Lung (tissue), 11 donors: ENCODE measurements at regions not wholly inside any gene's neighbourhood (a gene's known extent, or its start where the extent isn't known, plus 50 kb on each side); places are given as distances from the start of the nearest gene placed in this dataset.

Experiments
- ATAC-seq: fragments of 200-7000 bp; cut with Tn5 transposase; one replicate; pipeline ENCODE4 v1.9.1; 2020; ENCODE audit warnings: moderate number of reproducible peaks; ENCODE audit not compliant: insufficient read depth, low FRiP score
- DNase-seq, 3 donors: peaks; one replicate each; pipeline ENCODE4 v3.0.0-alpha.2; 2013 to 2017
- H3K27ac ChIP-seq, 2 donors: one replicate each; pipeline ENCODE4 v1.5.1; 2013; ENCODE audit warnings: mild to moderate bottlenecking in 2 of 2, moderate library complexity in 2 of 2, control low read depth in 1 of 2, inconsistent platforms in 1 of 2, low read depth in 1 of 2, low read length in 1 of 2
- H3K27me3 ChIP-seq, 3 donors: one replicate each; pipeline ENCODE4 v1.5.1; 2013; ENCODE audit warnings: low read length in 2 of 3; ENCODE audit not compliant: control insufficient read depth in 3 of 3, insufficient read depth in 3 of 3
- H3K36me3 ChIP-seq, 4 donors: one replicate each; pipeline ENCODE4 v1.5.1; 2013; ENCODE audit warnings: low read length in 4 of 4, mild to moderate bottlenecking in 1 of 4, moderate library complexity in 1 of 4; ENCODE audit not compliant: control insufficient read depth in 4 of 4, insufficient read depth in 4 of 4
- H3K4me1 ChIP-seq, 5 donors: one replicate each; pipeline ENCODE4 v1.5.1; 2013; ENCODE audit warnings: low read length in 5 of 5, mild to moderate bottlenecking in 2 of 5, moderate library complexity in 1 of 5; ENCODE audit not compliant: control insufficient read depth in 5 of 5, insufficient read depth in 5 of 5
- H3K4me3 ChIP-seq: one replicate; pipeline ENCODE4 v1.5.1; 2013; ENCODE audit warnings: mild to moderate bottlenecking, control low read depth, moderate library complexity
- H3K9ac ChIP-seq, 2 donors: one replicate each; pipeline ENCODE4 v1.5.1; 2013; ENCODE audit warnings: low read length in 2 of 2, control low read depth in 1 of 2; ENCODE audit not compliant: insufficient read depth in 1 of 2
- H3K9me3 ChIP-seq, 4 donors: one replicate each; pipeline ENCODE4 v1.5.1; 2013; ENCODE audit warnings: low read length in 3 of 4, mild to moderate bottlenecking in 1 of 4, moderate library complexity in 1 of 4; ENCODE audit not compliant: control insufficient read depth in 4 of 4, insufficient read depth in 3 of 4
- WGBS, 2 donors: extraction: QIAGEN DNeasy Blood & Tissue Kit; methylation state at CpG; one replicate each; pipeline ENCODE4 v1.1.7; 2013; 5-methylcytosine and 5-hydroxymethylcytosine counted together
- TF ChIP-seq, protein P1 (sequence below): IDR thresholded peaks from 2 replicates; pipeline ENCODE4 v1.5.1; 2012; ENCODE audit warnings: mild to moderate bottlenecking; ENCODE audit errors: control extremely low read depth, extremely low read depth
- donor health status: control.
- donor health status: control.
- donor health status: Bipolar disorder and iron deficiency.
- donor health status: healthy.
- donor health status: DM: yes; HTN: yes; CAD: no.

DNA sequence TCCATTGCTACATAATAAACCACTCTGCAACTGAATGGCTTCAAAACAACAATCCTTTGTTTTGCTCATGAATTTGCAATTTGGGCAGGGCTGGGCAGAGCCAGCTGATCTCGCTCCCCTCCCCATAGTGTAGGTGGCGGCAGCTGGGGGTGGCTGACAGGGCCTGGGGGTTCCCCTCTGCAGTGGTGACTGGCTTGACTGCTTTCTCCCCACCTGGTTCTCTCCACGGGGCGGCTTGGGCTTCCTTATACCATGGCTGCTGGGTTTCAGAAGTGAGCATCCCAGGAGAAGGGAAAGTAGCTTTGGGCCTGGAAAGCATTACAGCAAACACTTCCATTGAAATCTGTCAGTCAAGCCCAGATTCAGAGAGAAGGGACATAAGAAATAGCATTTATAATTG, 129.7 kb upstream of the ZBTB40 start:
- H3K4me3 ChIP-seq, result no peak overlapping the region
- DNase-seq, result no peak
- 84 to 88% methylated on average over 4 of the region's 4 CpGs for WGBS, 2 donors
- H3K36me3 ChIP-seq, result no peaks in the 10 kb centered on the region
- no peak overlapping the region for H3K9ac ChIP-seq
- H3K27me3 ChIP-seq, result peaks cover 0 to 15% (median 14%) of the 10 kb centered on the region in 3 donors
- H3K27ac ChIP-seq, result no peak overlapping the region
- no peak for ATAC-seq
- peaks cover 0 to 4% (median 0%) of the 10 kb centered on the region in 5 donors for H3K4me1 ChIP-seq
- H3K9me3 ChIP-seq, result no peaks in the 10 kb centered on the region
- TF ChIP-seq, protein P1, sequence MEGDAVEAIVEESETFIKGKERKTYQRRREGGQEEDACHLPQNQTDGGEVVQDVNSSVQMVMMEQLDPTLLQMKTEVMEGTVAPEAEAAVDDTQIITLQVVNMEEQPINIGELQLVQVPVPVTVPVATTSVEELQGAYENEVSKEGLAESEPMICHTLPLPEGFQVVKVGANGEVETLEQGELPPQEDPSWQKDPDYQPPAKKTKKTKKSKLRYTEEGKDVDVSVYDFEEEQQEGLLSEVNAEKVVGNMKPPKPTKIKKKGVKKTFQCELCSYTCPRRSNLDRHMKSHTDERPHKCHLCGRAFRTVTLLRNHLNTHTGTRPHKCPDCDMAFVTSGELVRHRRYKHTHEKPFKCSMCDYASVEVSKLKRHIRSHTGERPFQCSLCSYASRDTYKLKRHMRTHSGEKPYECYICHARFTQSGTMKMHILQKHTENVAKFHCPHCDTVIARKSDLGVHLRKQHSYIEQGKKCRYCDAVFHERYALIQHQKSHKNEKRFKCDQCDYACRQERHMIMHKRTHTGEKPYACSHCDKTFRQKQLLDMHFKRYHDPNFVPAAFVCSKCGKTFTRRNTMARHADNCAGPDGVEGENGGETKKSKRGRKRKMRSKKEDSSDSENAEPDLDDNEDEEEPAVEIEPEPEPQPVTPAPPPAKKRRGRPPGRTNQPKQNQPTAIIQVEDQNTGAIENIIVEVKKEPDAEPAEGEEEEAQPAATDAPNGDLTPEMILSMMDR, result no peak

DNA sequence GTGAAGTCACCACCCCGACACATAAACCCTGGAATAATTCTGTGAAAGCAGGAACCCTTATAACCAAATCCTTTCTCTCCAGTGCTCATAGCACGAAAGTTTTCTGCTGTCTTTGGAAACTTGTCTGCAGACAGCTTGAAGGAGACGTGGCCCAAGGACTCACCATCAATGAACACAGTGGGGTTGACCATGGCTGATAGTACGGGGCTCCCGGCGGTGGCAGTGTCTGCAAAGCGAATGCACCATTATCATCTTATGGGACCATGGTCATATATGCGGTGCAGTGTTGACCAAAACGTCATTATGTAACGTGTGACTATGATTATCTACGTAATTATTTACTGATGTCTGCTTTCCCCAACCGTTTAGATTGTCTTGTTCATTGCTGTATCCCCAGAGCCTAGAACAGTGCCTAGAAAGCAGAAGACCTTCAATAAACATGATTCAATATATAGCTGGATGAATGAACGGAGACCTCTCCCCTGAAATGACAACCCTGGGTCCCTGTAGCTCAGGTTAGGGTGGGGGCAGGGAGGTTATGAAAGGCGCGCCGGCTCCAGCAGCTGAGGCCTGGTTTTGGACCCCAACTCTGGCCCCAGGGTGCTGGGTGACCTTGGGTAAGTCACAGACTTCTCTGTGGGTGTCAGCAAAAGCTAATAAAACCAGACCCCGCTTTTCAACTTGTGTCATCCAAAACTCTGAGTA, 128.4 kb upstream of the ZBTB40 start:
- 91 to 94% methylated on average over 17 of the region's 17 CpGs for WGBS, 2 donors
- ATAC-seq (no peak), DNase-seq (no peak)
- peaks cover 0 to 11% (median 8%) of the 10 kb centered on the region in 3 donors for H3K27me3 ChIP-seq
- peaks cover 0 to 4% (median 0%) of the 10 kb centered on the region in 5 donors for H3K4me1 ChIP-seq
- no peak overlapping the region for H3K9ac ChIP-seq
- no peaks in the 10 kb centered on the region for H3K36me3 ChIP-seq
- H3K4me3 ChIP-seq, result no peak overlapping the region
- no peaks in the 10 kb centered on the region for H3K9me3 ChIP-seq
- TF ChIP-seq, protein P1, result no peak
- no peak overlapping the region for H3K27ac ChIP-seq

DNA sequence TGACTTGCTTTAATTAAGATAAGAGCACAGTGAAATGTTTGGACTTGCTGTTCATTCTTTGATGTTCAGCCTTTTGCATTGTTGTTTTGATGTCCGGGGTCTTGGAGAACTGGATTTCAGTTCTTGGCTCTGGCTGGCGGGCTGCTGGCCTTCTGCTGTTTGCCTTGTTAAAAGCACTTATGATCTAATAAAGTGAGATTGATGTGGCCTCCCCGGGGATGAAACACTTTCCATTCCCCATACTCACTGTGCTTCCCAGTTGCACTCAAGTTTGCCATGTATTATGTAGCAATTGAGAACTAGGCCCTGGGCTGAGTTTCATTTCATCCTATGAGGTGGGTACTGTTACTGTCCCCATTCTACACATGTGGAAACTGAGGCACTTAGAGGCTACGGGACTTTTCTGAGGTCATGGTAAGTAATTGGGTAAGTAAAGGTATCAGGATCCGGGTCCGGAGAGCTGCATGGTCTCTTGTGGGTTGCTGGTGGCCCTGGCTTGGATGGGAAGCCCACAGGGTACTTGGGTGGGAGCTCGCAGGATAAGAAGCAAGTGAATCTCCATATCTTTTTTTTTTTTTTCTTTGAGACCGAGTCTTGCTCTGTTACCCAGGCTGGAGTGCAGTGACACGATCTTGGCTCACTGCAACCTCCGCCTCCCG, 127.7 kb upstream of the ZBTB40 start:
- DNase-seq, result peak; percentile 55 to 80 (median 68)
- Histone ChIP-seq H3K27me3 (peaks cover 0 to 7% (median 5%) of the 10 kb centered on the region in 3 donors), H3K27ac (no peak overlapping the region), H3K4me3 (no peak overlapping the region), H3K9ac (no peak overlapping the region), H3K9me3 (no peaks in the 10 kb centered on the region), H3K4me1 (peaks cover 0 to 7% (median 0%) of the 10 kb centered on the region in 5 donors), H3K36me3 (no peaks in the 10 kb centered on the region)
- 83 to 91% methylated on average over 11 of the region's 11 CpGs for WGBS, 2 donors
- ATAC-seq, result no peak
- TF ChIP-seq, protein P1, result no peak
